ENCODE measurements at regions not wholly inside any gene's neighbourhood (a gene's known extent, or its start where the extent isn't known, plus 50 kb on each side); places are given as distances from the start of the nearest gene placed in this dataset.

GRCh38 chr1:209444961-209445360, 138.6 kb upstream of the CAMK1G start:
- DNase-seq (ENCODE audit: low spot score in 2 of 2) = no peak
- no peak for TF ChIP-seq CTCF (IDR thresholded peaks at IDR 0.05)

GRCh38 chr1:209445576-209445975, 137.9 kb upstream of the CAMK1G start:
- no peak for DNase-seq (ENCODE audit: low spot score in 2 of 2)
- Histone ChIP-seq H3K36me3 (no peaks in the 10 kb centered on the region), H3K4me3 (no peak overlapping the region), H3K27ac (no peak overlapping the region), H3K27me3 (no peaks in the 10 kb centered on the region), H3K9me3 (no peaks in the 10 kb centered on the region), H3K4me1 (no peaks in the 10 kb centered on the region)
- intact Hi-C loops (cut with DNase I) = no loop called here
- TF ChIP-seq CTCF (IDR thresholded peaks at IDR 0.05) = no peak

More at GRCh38 chr1:209444961-209445360, 138.6 kb upstream of the CAMK1G start:
- Histone ChIP-seq H3K27ac (no peak overlapping the region), H3K9me3 (peaks cover 0 to under 1% of the 10 kb centered on the region in 2 donors), H3K36me3 (no peaks in the 10 kb centered on the region), H3K4me3 (no peak overlapping the region), H3K4me1 (no peaks in the 10 kb centered on the region), H3K27me3 (no peaks in the 10 kb centered on the region)
- intact Hi-C loops (cut with DNase I) = no loop called here

- Histone ChIP-seq H3K36me3 (no peaks in the 10 kb centered on the region), H3K9me3 (no peaks in the 10 kb centered on the region), H3K4me1 (no peaks in the 10 kb centered on the region), H3K27ac (no peak overlapping the region), H3K4me3 (no peak overlapping the region), H3K27me3 (no peaks in the 10 kb centered on the region)
- TF ChIP-seq CTCF (IDR thresholded peaks at IDR 0.05) = no peak
- no peak for DNase-seq (ENCODE audit: low spot score in 2 of 2)
- intact Hi-C loops (cut with DNase I) = no loop called here
Observed at GRCh38 chr1:209446356-209446755, 137.2 kb upstream of the CAMK1G start.

GRCh38 chr1:209454340-209454994, 129.0 kb upstream of the CAMK1G start:
- H3K4me3 ChIP-seq = no peak overlapping the region
- H3K36me3 ChIP-seq = no peaks in the 10 kb centered on the region
- no peak for DNase-seq (ENCODE audit: low spot score in 2 of 2)
- H3K27me3 ChIP-seq = no peaks in the 10 kb centered on the region
- no peak for TF ChIP-seq CTCF (IDR thresholded peaks at IDR 0.05)
- H3K9me3 ChIP-seq = no peaks in the 10 kb centered on the region
- no peak overlapping the region for H3K27ac ChIP-seq
- intact Hi-C loops (cut with DNase I) = no loop called here
- no peaks in the 10 kb centered on the region for H3K4me1 ChIP-seq

- Histone ChIP-seq H3K4me1 (no peaks in the 10 kb centered on the region), H3K9me3 (no peaks in the 10 kb centered on the region), H3K27me3 (no peaks in the 10 kb centered on the region), H3K4me3 (no peak overlapping the region), H3K27ac (no peak overlapping the region), H3K36me3 (no peaks in the 10 kb centered on the region)
- TF ChIP-seq CTCF (IDR thresholded peaks at IDR 0.05) = no peak
- no peak for DNase-seq (ENCODE audit: low spot score in 2 of 2)
- intact Hi-C loops (cut with DNase I) = no loop called here
Observed at GRCh38 chr1:209455145-209455544, 128.4 kb upstream of the CAMK1G start.

Measured in ascending aorta (tissue), 2 donors.